Embryonic facial prominence (tissue), 1 donor: ENCODE measurements at regions not wholly inside any gene's neighbourhood (a gene's known extent, or its start where the extent isn't known, plus 50 kb on each side); places are given as distances from the start of the nearest gene placed in this dataset.
"Not testable (repeated sequence)": the region's sequence is repeated elsewhere in the genome, so short reads cannot be mapped to it uniquely, and the experiment has no call there.

ENCODE experiments used
- DNase-seq: peaks from one replicate; pipeline ENCODE4 v3.0.0-alpha.2; 2016; ENCODE audit errors: extremely low spot score

- no peak for DNase-seq
Measured at GRCh38 chr2:57330447-57330846, 716.2 kb upstream of the VRK2 start.

GRCh38 chr2:57333221-57333620 is 713.4 kb upstream of the VRK2 start:
- no peak for DNase-seq

- DNase-seq, result no peak
Measured at GRCh38 chr2:57343391-57344006, 703.1 kb upstream of the VRK2 start.

- DNase-seq, result no peak
Measured at GRCh38 chr2:57368190-57368589, 678.4 kb upstream of the VRK2 start.

GRCh38 chr2:57370882-57371585 is 675.6 kb upstream of the VRK2 start:
- DNase-seq, result no peak

GRCh38 chr2:57372237-57372984 is 674.2 kb upstream of the VRK2 start:
- no peak for DNase-seq

GRCh38 chr2:57373530-57373929 is 673.1 kb upstream of the VRK2 start:
- no peak for DNase-seq

GRCh38 chr2:57376985-57377384 is 669.6 kb upstream of the VRK2 start:
- DNase-seq, result no peak

- no peak for DNase-seq
Measured at GRCh38 chr2:57386305-57386704, 660.3 kb upstream of the VRK2 start.

GRCh38 chr2:57396355-57397098 is 650.1 kb upstream of the VRK2 start:
- no peak for DNase-seq

GRCh38 chr2:57397550-57398360 is 648.9 kb upstream of the VRK2 start:
- DNase-seq, result no peak

- no peak for DNase-seq
Measured at GRCh38 chr2:57399057-57399456, 647.5 kb upstream of the VRK2 start.

GRCh38 chr2:57402096-57402495 is 644.5 kb upstream of the VRK2 start:
- no peak for DNase-seq

GRCh38 chr2:57402755-57403154 is 643.9 kb upstream of the VRK2 start:
- DNase-seq, result no peak

GRCh38 chr2:57407772-57408201 is 638.8 kb upstream of the VRK2 start:
- DNase-seq, result no peak

- DNase-seq, result no peak
Measured at GRCh38 chr2:57408587-57408986, 638.0 kb upstream of the VRK2 start.

- DNase-seq, result no peak
Measured at GRCh38 chr2:57417007-57417406, 629.6 kb upstream of the VRK2 start.

GRCh38 chr2:57418859-57419346 is 627.7 kb upstream of the VRK2 start:
- not testable (repeated sequence) for DNase-seq

- DNase-seq, result no peak
Measured at GRCh38 chr2:57429831-57430230, 616.8 kb upstream of the VRK2 start.

GRCh38 chr2:57432528-57432927 is 614.1 kb upstream of the VRK2 start:
- no peak for DNase-seq

- DNase-seq, result no peak
Measured at GRCh38 chr2:57434441-57434840, 612.2 kb upstream of the VRK2 start.
